AG09309 (cell line): ENCODE measurements at regions not wholly inside any gene's neighbourhood (a gene's known extent, or its start where the extent isn't known, plus 50 kb on each side); places are given as distances from the start of the nearest gene placed in this dataset.
A peak's percentile ranks its signal among the peaks of the same experiment; 100 is the strongest.

ENCODE experiments used
- DNase-seq: peaks from one replicate; pipeline ENCODE4 v3.0.0-alpha.2; 2010; ENCODE audit warnings: low read depth
- H3K4me3 ChIP-seq: 2 replicates; pipeline ENCODE4 v1.5.1; 2011; ENCODE audit warnings: mild to moderate bottlenecking, low read depth, low read length, moderate library complexity; ENCODE audit not compliant: control insufficient read depth
- TF ChIP-seq, protein P1 (sequence below): IDR thresholded peaks from 2 replicates; pipeline ENCODE4 v1.5.1; 2011; ENCODE audit warnings: mild to moderate bottlenecking, low read depth, low read length, inconsistent platforms; ENCODE audit not compliant: insufficient read depth, control insufficient read depth; ENCODE audit errors: missing control alignments

DNA sequence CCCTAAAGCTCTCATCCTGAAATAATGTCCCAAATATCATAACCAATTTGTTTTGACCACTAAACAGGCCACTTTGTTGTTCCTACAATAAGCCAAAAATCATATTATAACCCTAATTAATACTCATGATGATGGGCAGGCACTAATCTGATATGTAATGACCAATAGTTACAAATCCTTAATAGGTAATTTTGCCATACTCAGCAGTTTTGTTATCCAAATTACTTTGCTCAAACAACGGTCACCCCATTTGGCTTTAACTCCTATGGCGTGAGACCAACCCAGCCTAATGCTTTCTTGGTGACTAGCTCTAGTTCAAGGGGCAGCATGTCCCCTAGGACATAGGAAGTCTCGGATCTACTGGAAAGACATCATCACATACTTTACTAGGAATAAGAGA lies 123.2 kb upstream of the ID4 start:
- TF ChIP-seq, protein P1, sequence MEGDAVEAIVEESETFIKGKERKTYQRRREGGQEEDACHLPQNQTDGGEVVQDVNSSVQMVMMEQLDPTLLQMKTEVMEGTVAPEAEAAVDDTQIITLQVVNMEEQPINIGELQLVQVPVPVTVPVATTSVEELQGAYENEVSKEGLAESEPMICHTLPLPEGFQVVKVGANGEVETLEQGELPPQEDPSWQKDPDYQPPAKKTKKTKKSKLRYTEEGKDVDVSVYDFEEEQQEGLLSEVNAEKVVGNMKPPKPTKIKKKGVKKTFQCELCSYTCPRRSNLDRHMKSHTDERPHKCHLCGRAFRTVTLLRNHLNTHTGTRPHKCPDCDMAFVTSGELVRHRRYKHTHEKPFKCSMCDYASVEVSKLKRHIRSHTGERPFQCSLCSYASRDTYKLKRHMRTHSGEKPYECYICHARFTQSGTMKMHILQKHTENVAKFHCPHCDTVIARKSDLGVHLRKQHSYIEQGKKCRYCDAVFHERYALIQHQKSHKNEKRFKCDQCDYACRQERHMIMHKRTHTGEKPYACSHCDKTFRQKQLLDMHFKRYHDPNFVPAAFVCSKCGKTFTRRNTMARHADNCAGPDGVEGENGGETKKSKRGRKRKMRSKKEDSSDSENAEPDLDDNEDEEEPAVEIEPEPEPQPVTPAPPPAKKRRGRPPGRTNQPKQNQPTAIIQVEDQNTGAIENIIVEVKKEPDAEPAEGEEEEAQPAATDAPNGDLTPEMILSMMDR = no peak

GRCh38 chr6:19714434-19715166 lies 122.6 kb upstream of the ID4 start:
- TF ChIP-seq, protein P1 = no peak
- DNase-seq = no peak
- no peak overlapping the region for H3K4me3 ChIP-seq

More for the DNA sequence above, 123.2 kb upstream of the ID4 start:
- no peak for DNase-seq
- H3K4me3 ChIP-seq = no peak overlapping the region

- no peak for DNase-seq
- TF ChIP-seq, protein P1 = no peak
- no peak overlapping the region for H3K4me3 ChIP-seq
Observed at GRCh38 chr6:19715167-19715551, 122.0 kb upstream of the ID4 start.

DNA sequence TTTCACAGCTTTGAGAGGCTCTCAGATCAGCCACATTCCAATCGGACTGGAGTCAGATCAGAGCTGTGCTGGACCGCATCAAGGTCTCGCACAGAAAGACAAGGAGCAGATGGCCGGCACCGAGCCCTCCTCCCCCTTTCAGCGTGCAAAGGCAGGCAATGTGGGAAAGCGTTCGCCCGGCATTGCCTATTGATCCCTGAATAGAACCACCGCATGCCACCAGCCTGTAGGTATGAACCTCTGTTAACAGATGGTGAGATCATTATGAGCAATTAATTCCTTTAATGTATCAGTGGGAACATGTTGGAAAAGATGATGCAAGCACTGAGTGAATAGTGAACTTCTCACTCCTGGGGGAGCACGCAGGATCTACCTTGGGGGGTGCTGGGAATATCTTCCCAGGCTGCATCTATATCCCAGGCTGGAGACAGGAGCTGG lies 117.5 kb upstream of the ID4 start:
- no peak for DNase-seq
- TF ChIP-seq, protein P1 = no peak
- peak overlapping the region; percentile 14 for H3K4me3 ChIP-seq

DNA sequence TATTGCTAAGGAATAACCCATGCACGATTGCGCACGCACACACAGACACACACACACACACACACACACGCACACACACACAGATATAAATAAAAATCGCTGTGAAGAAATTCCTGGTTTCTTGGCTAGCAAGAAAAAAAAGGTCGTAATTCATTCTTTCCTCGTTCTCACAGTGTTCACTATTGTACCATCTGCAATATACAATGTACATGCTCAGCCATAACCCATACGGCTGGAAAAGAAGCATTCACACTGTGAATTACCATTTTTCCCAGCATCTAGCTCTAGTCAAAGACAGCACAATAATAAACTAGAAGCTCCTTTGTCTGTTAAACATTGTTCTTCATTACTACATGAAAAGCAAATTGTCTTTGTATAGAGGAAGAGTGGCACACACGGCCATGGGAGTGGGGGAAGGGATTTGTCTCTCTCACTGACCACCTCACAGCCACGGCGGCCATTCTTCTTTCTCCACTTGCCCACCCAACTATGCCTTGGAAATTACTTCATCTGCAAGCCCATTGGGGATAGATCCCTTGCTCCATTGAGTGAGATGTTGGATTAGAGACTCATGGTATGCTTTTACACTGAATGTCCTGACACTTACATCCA lies 115.3 kb upstream of the ID4 start:
- DNase-seq = no peak
- TF ChIP-seq, protein P1 = no peak
- no peak overlapping the region for H3K4me3 ChIP-seq

DNA sequence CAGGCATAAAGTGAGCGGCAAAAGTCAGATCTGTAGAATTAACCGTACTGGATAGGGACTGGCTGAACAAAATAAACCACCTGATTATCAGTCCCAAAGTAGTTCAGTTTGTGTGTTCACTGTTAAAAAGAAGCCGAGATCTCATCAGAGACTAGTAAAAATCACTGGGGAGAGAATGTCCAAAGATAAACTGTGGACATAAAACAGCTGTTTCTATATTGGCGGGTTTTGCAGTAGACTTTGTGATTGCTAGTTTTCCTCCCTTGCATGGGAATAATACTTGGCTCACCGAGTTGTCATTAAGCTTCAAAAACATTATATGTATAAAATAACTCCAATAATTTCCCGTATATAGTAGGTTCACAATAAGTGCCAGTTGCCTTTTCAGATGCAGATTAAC lies 114.2 kb upstream of the ID4 start:
- DNase-seq = no peak
- TF ChIP-seq, protein P1 = no peak
- H3K4me3 ChIP-seq = no peak overlapping the region
